H1 (cell line): ENCODE measurements at regions not wholly inside any gene's neighbourhood (a gene's known extent, or its start where the extent isn't known, plus 50 kb on each side); places are given as distances from the start of the nearest gene placed in this dataset.

Source experiments
- BACH1 ChIP-seq: IDR thresholded peaks from 2 replicates; pipeline ENCODE4 v1.6.1; 2012; ENCODE audit warnings: low read length, improper control_type of control experiment
- EZH2 ChIP-seq: fragments of 200-600 bp; sonication (generic); IDR thresholded peaks from 2 replicates; pipeline ENCODE4 v1.7.1; 2012; ENCODE audit warnings: low read depth, mild to moderate bottlenecking, moderate library complexity, low read length, inconsistent platforms; ENCODE audit not compliant: severe bottlenecking
- JUN ChIP-seq: IDR thresholded peaks from 2 replicates; pipeline ENCODE4 v1.6.1; 2011; ENCODE audit warnings: low read depth, mild to moderate bottlenecking, improper control_type of control experiment, low read length
- JUND ChIP-seq: IDR thresholded peaks from 2 replicates; pipeline ENCODE4 v1.6.1; 2011; ENCODE audit warnings: mild to moderate bottlenecking, improper control_type of control experiment, low read length
- SP2 ChIP-seq: IDR thresholded peaks from 2 replicates; pipeline ENCODE4 v1.6.1; 2012; ENCODE audit warnings: mild to moderate bottlenecking, low read length, inconsistent platforms
- SP4 ChIP-seq: IDR thresholded peaks from 2 replicates; pipeline ENCODE4 v1.6.1; 2012; ENCODE audit warnings: low read length, inconsistent platforms
- TAF1 ChIP-seq: IDR thresholded peaks from 2 replicates; pipeline ENCODE4 v1.6.1; 2011; ENCODE audit warnings: mild to moderate bottlenecking, low read depth, low read length

DNA sequence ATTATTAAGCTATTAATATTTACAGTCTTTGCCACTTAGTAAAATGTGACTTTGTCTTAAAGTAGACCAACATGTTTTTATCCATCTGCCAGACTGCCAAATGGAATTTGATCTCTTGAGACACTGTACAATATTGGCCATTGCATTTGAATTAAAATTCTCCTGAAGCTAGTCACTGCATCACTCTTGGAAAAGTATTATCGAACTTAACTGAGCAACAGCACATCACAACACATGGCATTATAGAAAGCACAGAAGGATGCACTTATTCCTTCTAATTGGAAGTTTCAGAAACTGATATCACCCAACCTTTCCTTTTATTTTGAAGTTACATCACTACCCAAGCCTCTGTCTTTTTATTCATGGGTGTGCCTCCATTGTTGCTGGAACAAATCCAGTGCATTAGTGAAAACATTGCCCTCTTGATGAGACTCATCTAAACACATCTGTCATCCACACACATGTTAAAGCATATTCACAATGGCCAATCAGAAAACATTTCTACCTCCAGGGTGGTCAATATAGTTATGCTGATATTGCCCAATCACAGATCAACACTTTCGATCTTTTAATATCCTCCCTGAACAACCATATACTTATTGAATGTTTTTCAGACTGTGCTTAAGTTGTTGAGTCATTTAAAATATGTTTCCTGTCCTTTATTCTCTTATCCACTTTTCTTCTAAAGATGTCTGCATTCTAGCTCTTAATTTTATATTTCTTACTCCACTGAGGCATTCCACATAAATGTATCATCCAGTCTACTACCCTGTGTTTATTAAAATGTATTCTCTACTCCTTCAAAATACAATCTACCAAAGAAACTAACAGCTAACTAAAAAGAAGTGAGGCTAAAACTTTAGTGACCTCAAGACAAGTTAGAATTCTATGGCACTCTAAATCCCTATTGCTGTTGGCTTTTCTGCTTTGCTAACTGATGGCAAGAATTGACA, 535.0 kb downstream of the RFPL4B start (continued):
- TF ChIP-seq TAF1 (no peak), JUN (no peak), JUND (no peak), SP4 (no peak), BACH1 (no peak), EZH2 (no peak), SP2 (no peak)
- TF ChIP-seq, all 59 proteins: peak for 0
